DMS53 treated with DMSO at 0.1 percent for 48 hours (cell line): ENCODE measurements at regions not wholly inside any gene's neighbourhood (a gene's known extent, or its start where the extent isn't known, plus 50 kb on each side); places are given as distances from the start of the nearest gene placed in this dataset.

Experiments used
- DNase-seq: peaks from one replicate; lab custom pipeline; 2025; ENCODE audit not compliant: unreplicated experiment; lab: John Stamatoyannopoulos, UW

- DNase-seq = no peak
Observed at GRCh38 chr11:119550053-119550752, 127.2 kb upstream of the THY1 start.

- DNase-seq = no peak
Observed at GRCh38 chr11:119547511-119547910, 124.5 kb upstream of the THY1 start.

- no peak for DNase-seq
Observed at GRCh38 chr11:119545978-119546915, 123.3 kb upstream of the THY1 start.

- no peak for DNase-seq
Observed at GRCh38 chr11:119540370-119541125, 117.6 kb upstream of the THY1 start.

GRCh38 chr11:119539583-119539982 is 116.6 kb upstream of the THY1 start:
- no peak for DNase-seq

- no peak for DNase-seq
Observed at GRCh38 chr11:119538753-119539152, 115.8 kb upstream of the THY1 start.

GRCh38 chr11:119537306-119538253 is 114.6 kb upstream of the THY1 start:
- DNase-seq = no peak

DNA sequence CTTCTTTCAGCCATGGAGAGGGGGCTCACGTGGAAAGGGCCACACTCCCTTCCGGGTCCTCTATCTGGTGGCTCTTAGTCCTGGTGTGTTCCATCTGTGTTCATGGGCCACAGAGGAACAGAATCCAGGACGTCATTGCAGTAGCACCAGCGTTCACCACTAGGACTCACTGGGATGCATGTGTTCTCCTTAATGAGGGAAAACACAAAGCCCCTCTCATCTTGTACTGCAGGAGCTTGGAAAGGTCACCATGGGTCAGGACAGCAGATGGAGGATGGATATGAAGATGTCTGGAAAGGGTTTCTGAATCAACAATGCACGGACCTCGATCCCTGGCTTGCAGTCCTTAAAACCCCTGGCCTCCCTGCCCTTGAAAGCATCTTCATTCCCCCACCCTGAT is 113.8 kb upstream of the THY1 start:
- no peak for DNase-seq

DNA sequence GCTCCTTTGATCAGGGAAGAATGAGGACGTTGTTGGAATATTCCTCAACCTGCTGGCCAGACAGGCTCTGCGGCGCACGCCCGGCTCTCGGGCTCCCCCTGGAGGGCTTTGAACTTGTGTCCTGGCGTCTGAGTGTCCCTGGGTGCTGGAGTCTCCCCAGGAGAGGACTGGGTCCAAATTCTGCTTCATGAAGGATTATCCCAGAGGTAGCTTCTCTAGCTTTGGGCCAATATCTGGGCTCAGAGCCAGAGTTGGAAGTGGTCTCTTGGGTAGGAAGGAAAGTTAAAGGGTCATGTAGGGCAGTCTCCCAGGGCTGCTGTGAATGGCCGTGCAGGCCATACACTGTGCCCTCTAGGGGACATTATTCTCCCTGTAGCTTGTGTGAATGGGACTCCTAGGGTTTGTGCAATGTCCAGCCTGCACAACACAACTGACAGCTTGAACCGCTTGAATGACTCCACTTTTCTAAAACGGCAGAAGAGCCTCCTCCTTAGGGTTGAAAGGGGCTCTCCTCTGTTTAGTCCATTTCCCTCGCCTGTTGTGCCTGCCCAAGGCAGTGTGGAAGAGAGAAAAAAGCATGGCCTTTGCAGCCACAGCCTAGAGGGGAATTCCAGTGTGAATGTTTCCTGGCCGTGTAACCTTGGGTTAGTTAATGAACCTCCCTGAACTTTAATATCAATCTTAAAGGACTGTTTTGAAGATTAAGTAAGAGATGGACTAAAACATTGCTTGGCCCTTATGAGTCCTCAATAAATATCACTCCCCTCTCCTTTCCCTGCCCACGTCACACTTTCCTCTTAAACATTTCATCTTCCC is 111.2 kb upstream of the THY1 start:
- DNase-seq = peak; percentile 71

- DNase-seq = no peak
Observed at GRCh38 chr11:119533462-119533861, 110.5 kb upstream of the THY1 start.

DNA sequence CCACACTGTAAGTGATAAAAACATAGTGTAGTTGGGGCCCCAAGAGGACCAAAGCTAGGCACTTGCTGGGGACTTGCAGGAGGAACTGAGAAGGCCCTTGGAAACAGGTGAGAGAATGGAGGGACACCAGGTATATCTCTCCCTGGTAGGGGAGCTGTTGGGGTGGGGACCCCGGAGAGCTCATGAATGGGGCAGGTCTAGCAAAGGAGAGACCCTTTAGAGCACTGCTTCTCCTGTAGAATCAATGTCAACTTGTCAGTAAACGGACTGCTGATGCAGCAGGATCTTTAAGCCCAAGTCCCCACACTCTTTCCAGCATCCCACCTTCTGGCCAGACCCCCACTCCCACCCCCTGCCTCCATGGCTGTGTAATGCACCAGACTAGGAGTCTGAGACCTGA is 109.6 kb upstream of the THY1 start:
- DNase-seq = no peak

DNA sequence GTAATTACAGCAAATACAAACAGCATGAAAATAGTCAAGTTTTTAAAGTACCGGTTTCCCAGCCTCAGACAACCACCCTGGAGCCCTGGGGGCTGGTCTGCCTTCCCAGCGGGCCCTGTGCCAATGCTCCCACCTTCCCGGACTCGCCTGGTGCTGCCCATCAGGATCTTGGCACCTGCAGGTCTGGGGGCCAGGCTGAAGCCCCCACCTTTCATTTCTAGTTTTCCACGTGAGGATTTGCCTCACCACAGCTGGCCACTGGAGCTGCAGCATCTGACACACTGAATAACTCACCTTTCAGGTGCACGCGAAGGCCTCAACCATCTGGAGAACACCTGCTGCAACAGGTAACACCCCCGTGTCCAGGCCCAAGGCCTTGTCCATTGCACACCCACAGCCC is 108.7 kb upstream of the THY1 start:
- DNase-seq = no peak

GRCh38 chr11:119531056-119531455 is 108.1 kb upstream of the THY1 start:
- DNase-seq = no peak

GRCh38 chr11:119530509-119530908 is 107.5 kb upstream of the THY1 start:
- no peak for DNase-seq

DNA sequence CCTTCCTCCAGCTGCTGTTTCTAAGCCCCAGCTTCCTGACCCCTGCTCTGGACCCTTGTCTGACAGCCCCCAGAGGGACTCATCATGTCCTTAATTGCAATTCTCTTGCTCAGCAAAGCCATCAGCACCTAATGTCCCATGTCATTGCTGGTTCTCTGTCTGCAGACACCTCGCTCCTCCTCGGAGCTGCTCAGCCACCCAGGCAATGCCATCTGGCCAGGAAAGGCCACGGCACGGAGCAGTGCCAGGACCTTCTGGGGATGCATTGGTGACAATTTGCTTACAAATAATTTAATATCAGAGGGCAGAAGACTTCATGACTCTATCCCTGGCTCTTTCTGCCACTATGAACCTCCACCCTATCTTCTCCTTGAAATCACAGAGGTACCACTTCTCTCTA is 107.0 kb upstream of the THY1 start:
- DNase-seq = no peak

DNA sequence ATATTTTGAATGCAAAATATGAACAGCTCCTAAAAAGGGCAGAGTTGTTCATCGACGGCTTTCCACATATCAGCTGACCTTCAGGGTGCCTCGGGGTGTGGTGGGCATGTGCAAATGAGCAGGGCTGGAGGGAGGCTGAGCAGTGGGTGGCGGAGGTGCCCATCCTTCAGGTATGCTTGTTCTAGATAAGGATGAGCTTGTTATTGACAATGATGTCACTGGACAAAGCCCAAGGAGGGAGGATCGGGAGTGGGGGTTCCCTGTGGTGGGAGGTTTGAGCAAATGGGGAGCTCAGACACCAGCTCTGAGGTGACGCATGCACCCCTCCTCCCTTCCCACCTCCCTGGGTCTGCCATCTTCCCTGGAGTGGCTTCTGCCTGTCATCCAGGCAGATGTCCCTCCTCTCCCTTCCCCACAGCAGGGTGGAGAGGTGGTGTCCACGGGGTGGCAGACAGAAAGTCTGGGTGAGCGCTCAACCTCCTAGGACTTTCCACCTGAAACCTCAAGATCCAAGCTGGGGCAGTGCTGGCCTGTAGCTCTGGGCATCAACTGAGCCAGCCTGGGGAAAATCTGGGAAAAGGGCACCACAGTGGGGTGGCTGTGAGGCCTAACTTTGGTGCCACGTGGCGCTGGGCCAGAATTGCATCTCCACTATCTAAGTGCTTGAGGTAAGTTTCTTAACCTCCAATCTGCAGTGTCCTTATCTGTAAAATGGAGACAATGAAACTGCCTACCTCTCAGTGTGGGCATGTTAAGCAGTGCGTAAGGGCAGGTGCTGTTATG is 106.3 kb upstream of the THY1 start:
- DNase-seq = no peak

DNA sequence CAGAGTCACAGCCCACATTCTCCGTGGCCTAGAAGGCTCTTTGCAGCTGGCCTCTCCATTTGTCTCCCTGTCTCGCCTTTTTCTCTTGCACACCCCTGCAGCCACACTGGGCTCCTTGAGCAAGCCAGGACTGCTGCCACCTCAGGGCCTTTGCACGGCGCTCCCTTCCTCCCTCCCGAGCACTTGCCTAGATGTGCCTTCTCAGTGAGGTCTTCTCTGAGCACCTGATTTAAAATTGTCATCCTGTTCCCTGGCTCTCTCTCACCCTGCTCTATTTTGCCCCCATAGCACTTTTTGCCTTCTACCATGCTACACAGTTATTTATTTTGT is 102.9 kb upstream of the THY1 start:
- no peak for DNase-seq

- no peak for DNase-seq
Observed at GRCh38 chr11:119525180-119525866, 102.4 kb upstream of the THY1 start.
